ENCODE measurements at regions not wholly inside any gene's neighbourhood (a gene's known extent, or its start where the extent isn't known, plus 50 kb on each side); places are given as distances from the start of the nearest gene placed in this dataset.
"Not testable (repeated sequence)": the region's sequence is repeated elsewhere in the genome, so short reads cannot be mapped to it uniquely, and the experiment has no call there.

DNA sequence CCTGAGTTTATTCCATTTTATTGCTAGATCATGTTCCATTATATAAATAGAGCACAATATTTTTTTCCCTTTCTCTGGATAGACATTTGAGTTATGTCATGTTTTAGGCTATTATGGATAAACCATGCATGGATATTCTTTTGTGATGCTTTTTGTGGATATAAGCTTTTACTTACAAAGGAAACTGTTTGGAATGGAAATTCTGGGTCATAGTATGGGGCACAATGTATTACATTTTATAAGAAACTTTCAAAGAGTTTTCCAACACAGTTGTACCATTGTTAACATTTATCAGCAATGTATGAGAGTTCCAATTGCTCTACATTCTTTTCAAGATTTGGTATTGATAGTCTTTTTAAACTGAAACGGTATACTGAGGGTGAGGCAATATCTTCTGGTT, 749.4 kb downstream of the SOCS6 start:
- no peak for DNase-seq

DNA sequence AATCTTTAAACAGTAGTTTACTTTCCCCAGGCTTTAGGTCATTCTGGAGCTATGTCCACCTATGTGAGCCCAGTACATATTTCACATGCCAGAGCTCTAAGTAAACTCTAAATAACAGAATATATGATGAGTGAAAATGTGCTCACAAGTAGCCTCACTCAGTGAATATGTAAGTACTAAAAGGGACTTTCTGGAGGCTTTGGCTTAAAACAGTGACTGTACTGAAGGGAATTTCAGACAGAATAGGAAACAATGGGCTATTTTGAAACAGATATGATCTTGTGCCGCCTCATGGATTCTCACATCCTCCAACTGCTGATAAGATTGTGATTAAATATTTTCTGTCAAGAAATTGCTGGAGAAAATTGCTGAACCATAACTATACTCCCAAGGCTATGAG, 747.9 kb downstream of the SOCS6 start:
- no peak for DNase-seq

DNA sequence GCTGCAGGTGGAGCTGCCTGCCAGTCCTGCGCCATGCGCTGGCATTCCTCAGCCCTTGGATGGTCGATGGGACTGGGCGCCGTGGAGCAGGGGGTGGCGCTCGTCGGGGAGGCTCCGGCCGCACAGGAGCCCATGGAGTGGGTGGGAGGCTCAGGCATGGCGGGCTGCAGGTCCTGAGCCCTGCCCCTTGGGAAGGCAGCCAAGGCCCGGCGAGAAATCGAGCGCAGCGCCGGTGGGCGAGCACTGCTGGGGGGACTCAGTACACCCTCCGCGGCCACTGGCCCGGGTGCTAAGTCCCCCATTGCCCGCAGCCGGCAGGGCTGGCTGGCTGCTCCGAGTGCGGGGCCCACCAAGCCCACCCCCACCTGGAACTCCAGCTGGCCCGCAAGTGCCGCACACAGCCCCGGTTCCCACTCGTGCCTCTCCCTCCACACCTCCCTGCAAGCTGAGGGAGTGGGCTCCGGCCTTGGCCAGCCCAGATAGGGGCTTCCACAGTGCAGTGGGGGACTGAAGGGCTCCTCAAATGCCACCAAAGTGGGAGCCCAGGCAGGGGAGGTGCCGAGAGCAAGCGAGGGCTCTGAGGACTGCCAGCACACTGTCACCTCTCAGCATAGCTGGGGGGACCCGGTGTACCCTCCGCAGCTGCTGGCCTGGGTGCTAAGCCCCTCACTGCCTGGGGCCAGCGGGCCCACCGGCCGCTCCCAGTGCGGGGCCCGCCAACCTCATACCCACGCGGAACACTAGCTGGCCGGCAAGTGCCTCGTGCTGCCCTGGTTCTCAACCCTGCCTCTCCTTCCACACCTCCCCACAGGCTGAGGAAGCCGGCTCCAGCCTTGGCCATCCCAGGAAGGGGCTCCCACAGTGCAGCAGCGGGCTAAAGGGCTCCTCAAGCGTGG, 742.7 kb downstream of the SOCS6 start:
- DNase-seq, result not testable (repeated sequence)

DNA sequence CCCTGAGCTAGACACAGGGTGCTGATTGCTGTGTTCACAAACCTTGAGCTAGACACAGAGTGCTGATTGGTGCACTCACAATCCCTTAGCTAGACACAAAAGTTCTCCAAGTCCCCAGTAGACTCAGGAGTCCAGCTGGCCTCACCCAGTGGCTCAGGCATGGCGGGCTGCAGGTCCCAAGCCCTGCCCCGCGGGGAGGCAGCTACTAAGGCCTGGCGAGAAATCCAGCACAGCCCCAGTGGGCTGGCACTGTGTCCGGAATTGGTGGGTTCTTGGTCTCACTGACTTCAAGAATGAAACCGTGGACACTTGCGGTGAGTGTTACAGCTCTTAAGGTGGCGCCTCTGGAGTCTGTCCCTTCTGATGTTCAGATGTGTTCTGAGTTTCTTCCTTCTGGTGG, 741.2 kb downstream of the SOCS6 start:
- not testable (repeated sequence) for DNase-seq

DNA sequence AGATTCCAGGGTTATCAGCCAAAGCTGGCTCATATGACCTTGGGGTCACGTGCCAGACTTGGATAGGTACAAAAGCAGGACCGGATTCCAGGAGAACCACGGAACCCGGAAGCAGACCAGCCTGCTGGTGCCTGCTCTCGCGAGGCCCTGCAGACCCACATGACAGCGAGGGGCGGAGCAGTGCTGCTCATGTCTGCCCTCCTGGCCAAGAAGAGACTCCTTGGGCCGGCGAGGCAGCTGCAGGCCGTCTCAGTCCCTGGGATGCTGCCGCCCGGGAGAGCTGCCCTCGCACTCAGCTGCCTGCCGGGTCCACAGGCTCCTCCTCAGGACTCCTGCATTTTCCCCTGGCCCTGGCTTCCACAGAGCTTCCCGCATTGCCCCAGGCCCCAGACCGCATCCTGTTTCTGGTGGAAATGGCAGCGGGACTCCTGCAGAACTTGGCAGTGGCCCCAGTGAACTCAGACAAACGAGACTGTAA, 739.5 kb downstream of the SOCS6 start:
- no peak for DNase-seq

DNA sequence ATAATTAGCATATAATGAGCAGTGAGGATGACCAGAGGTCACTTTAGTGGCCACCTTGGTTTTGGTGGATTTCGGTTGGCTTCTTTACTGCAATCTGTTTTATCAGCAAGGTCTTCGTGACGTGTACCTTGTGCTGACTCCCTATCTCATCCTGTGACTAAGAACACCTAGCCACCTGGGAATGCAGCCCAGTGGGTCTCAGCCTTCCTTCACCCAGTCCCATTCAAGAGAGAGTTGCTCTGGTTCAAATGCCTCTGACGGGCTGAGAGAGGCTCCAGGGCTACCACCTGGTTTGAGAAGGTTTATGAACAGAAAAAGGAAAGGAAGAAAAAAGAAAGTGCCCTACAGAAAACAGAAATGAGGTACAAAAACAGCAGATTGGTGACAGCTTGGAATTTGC, 738.7 kb downstream of the SOCS6 start:
- DNase-seq, result no peak

DNA sequence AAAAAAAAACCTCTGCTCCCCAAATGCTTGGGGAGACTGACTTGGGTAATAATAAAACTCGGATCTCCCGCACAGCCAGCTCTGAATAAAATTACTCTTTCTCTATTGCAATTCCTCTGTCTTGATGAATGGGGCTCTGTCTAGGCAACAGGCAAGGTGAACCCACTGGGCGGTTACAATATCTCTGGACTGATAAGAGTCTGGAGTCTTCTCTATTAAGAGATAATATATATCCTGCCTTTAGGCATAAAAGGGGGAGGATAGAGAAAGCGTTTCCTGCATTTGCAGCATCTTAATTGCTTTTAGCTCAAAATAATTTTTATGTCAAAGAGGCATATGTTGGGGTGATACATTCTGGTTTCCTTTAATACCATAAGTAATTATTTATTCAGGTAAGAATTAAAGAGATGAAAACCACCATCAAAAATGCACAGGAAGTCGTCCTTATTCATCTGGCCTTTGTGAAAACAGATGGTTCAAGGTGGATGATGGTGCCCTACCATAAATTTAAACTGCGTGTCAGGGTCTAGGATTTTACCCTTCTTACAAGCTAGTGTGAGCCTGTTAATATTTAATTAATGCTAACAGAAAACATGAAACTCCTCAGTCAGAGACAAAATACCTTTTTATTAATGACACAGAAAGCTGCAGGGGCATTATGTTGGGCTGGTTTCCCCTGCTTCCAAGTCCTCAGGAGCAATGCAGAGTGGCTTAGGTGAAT, 736.8 kb downstream of the SOCS6 start:
- DNase-seq, result no peak

DNA sequence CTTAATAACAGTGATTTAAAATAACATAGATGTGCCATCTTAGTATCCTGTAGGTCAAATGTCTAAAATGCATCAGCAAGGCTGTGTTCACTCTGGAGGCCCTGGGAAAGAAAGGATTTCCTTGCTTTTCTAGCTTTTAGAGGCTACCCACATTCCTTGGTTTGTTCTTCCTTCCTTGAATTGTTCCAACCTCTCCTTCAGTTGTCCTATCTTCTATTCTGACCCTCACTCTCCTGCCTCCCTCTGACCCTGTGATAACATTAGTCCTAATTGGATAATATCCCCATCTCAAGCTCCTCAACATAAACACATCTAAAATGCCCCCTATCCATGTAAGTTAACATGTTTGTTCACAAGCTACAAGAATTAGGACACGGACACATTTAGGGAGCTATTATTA, 733.5 kb downstream of the SOCS6 start:
- DNase-seq, result no peak

DNA sequence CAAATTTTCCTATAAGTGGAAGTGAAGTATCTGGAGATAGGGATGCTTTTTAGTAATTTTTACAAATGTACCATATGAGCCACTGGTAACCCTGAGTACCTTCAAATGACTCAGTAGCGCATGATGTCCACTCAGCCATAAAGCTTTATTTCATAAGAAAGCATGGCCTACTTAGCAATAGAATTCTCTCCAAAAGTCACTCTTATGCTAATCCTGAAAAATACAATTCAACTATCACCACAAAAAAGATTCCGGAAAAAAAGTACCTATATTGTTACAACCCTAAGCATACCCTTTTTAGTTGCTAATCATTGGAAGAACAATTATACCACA, 732.2 kb downstream of the SOCS6 start:
- DNase-seq, result no peak

DNA sequence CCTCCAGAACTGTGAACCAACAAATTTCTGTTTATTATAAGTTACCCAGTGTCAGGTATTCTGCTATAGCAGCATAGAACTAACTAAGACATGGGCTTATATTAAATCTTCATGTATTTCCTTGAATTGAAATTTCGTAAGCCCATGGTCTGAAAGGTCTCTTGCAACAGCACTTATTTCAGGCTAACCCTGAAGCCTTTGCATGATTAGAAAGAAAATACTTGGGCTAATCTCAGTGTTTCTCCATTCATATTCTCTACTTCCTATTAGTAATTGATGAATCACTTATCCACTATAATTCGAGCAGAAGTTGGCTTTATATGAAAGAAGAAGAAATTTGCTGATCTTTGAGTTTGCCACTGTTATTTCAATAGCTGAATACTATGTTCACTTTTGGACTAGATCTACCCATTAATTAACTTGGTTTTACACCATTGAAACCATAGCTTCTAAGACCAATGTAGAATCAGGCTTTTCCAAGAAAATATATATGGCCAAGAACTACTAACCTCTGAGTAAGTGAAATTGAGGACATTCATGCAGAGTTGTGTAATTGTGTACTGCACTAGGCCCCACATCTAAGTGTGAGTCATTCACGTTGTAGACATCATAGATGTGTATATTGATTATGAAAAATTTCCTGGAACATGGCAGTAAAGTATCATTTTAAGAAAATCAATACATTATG, 731.6 kb downstream of the SOCS6 start:
- DNase-seq, result no peak

DNA sequence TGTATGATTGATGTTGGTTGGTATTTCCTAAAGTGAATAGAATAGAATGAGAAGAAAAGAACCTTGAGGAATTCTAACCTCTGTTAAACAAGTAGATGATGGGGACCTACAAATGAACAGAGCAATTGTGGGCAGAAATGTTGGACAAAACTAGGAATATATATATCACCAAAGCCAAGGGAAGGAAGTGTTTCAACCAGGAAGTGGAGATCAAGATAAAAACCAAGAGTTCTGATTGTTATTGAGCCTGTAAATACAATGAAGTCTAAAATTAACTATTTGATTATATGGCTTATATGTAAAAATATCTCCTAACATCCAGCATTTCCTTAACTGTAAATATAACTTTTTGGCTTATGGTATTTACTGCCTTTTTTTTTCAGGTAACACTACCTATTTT, 730.0 kb downstream of the SOCS6 start:
- DNase-seq, result no peak

DNA sequence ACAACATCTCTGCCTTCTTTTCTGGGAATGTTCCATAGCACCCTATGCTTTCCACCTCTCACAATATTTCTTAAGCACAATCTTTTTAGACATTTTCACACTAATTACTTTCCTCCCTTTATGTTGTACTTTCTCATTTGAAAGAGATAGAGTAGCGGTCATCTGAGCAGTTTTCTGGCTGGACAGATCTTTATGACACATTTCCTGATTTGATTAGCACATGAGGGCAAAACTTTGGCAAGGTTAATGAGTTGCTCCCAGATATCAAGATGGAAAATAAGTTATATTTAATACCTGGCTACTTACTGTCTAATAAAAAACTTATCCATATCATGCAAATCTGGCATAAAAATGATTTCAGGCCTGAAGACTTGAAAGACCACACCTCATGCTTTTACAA, 723.9 kb downstream of the SOCS6 start:
- DNase-seq, result no peak

DNA sequence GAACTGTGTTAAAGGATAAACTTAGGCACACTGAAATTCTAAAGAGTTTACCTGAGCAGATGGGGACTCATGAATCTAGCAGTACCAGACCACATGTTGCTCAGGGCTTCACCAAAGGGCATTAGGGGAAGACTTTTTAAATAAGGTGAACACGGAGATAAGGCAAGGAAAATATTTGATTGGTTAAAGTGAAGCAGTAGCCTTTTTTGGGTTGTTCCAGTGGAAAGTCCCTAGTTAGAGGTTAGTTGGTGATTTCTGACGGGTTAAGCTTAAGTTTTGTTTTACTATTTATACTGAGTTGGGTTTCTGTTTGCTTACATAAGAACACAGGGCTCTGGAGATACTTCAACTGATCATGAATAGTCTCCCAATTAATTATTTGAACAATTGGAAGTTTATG, 722.5 kb downstream of the SOCS6 start:
- DNase-seq, result no peak

DNA sequence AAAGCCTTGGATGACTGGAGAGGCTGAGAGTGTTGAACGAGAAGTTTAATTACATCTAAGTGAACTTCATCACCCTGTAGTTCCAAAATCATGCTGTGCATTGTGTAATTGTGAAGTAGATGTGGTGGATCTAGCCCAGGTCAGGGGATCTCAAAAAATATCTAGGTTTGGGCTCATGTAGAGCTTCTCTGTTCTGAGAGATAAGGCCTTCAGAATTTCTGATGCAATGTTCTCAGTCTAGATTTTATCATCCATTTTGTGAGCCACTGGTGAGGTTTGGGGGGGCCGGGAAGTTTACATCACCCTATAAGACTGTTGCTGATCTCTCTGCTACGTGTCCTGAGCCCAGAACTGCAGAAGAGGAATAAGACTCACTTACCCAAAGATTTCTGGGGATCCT, 719.4 kb downstream of the SOCS6 start:
- no peak for DNase-seq

DNA sequence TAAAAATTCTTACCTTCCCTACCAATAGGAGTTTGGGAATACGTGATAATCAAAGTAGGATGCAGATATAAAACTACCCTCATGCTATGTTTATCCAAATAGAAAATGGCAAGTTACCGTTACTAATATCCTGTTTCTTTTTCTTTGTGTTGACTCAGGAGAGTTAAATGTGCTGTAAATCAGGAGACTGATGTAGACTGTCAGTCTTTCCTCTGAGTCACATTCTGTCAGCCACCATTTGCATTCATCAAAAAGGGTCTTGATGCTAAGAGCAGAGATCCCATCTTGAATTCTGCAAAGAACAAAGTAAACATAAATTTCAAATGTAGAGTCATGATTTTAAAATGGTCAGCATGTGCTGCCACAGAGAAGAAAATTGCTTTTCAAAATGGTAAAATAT, 712.8 kb downstream of the SOCS6 start:
- no peak for DNase-seq

DNA sequence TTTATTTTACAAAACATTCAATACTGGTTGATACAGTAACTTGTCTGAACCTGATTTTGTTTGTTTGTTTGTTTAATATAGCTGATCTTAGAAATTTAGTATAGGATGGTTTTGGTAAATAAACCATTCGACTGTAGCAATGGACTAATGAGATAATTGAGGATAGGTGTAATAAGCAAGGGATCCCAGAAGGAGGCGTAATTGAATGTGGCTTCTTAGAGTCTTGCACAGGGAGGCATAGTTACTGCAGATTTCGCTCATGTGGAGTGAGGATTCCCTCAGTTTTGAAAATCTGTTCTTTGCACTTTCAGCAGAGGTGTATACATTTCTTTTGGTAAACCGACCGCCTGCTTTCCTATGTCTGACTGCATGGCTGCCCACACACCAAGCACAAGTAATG, 709.6 kb downstream of the SOCS6 start:
- no peak for DNase-seq

DNA sequence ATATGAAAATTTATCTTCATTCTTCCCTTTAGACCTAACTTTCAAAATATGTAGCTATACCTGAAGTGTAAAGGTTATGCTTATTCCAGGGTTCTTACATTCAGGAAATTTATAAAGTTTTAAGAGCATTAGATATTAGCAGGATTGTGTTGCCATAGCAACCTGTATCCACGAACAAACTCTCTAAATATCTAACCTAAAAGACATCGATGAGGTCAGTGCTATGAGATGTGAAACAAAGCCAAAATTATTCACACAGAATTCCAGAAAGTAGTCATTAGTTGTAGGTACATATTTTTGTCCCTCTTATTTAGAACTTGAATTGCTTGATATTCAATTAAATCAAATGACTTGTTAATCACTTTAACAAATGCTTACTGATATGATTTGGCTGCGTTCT, 705.3 kb downstream of the SOCS6 start:
- DNase-seq, result no peak

DNA sequence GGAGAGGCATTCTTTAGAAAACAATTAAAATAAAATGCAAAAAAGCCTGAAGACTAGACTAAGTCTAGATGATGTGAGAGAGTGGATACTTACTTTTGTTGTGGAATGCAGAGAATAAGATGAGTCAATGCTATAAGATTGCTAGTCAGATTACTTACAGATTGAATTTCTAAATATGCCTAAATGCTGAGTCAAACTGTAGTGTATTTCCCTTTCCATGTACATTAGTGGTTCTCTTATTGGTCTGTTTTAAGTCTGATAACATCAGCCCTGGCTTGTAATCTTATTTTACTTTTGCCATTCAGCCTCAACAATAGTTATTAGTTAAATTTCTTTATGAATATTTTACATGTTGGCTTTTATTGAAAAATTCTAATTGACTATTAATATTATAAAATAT, 702.7 kb downstream of the SOCS6 start:
- no peak for DNase-seq

DNA sequence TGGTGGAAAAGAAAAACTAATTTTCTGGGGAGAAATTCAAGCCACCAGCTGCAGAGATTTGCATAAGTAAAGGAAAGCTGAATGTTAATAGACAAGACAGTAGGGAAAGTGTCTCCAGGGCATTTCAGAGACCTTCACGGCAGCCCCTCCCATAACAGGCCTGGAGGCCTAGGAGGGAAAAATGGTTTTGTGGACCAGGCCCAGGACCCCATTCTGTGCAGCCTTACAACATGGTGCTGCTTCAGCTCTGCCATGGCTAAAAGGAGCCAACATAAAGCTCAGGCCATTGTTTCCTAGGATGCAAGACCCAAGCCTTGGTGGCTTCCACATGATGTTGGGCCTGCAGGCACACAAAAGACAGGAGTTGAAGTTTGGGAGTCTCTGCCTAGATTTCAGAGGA, 697.1 kb downstream of the SOCS6 start:
- no peak for DNase-seq

DNA sequence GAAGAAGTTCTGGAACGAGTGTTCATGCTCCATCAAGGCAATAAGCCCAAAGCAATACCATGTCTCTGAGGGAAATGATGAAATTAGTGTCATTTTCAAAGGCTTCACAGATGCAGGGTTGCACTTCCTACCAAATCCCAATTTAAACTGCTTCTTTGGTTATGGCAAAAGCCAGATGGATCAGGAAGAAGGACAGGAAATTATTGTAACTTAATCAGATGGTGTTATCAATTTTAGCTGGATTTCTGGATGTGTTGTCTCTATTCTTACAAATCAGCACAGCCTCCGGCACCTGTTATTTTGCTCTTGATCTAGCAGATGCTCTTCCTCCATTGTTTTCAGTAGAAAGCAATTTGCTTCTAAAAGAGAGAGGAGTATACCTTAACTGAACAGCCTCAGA, 693.4 kb downstream of the SOCS6 start:
- no peak for DNase-seq

DNA sequence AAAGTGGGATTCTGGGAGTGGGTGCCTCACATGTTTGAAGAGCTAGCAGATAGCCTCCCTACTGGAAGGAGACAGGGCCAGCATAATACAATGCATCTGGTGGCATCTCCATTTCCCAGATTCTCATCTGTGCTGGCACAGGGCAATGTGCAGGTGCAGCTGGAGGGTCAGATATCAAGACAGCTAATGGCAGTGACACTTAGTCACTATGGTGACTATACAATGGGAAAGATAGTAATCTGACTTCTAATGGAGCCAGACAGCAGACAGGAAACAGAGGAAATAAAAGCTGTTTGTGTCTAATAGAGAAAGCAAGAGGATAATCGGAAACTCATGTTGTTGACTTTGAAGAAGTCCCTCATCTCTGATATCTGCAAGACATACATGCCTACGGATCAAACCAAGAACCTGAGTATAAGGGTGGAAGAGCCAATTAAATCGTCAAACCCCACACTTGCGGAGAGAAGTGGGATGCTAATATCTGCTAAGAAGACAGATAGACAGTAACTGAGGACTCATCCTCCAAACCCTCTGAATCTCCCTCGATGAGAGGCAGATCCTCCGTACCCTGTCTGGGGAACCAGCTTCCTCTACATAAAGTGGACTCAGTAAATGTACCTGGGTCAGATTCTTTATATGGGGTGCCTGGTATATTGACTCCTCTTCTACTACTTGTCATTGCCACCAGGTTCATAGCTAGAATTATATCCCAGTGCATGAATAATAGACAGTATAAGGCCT, 692.7 kb downstream of the SOCS6 start:
- DNase-seq, result no peak

DNA sequence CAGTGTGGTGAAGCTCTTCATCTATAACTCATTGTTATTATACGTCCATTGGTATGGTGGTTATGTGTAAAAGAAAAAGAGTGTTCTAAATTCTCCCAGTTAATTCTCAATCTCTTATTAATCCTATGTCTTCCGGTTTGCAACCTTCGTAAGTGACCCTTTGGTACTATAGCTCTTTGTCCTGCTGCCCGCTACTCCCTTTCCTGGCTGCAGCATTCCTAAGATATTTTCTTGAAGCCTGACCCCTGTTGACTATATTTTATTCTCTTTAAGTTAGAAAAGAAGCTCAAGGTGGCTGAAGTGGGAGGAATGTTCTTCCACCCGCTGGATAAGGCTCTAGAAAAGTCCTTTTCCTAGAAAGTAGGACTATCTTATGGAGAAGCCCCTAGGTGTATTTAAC, 684.8 kb downstream of the SOCS6 start:
- DNase-seq, result no peak

DNA sequence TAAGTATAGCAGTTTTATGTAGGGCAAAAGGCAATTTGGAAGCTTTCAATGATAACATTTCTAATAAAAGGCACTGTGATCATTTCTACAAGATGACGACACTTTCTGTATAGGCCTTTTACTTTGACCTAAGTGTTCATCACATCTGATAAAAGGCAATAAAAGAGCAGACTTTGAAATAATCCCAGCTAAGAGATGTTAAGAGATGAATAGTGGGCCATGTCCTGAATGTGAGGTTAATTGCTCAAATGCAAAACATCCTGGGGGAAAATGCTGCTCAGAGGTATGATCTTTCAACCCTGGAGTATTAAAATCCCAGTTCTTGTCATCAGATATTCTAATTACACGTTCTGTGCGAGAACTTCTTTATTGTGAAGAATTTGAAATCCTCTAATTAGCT, 677.6 kb downstream of the SOCS6 start:
- no peak for DNase-seq
